ENCODE measurements at regions not wholly inside any gene's neighbourhood (a gene's known extent, or its start where the extent isn't known, plus 50 kb on each side); places are given as distances from the start of the nearest gene placed in this dataset.
A peak's percentile ranks its signal among the peaks of the same experiment; 100 is the strongest.

DNA sequence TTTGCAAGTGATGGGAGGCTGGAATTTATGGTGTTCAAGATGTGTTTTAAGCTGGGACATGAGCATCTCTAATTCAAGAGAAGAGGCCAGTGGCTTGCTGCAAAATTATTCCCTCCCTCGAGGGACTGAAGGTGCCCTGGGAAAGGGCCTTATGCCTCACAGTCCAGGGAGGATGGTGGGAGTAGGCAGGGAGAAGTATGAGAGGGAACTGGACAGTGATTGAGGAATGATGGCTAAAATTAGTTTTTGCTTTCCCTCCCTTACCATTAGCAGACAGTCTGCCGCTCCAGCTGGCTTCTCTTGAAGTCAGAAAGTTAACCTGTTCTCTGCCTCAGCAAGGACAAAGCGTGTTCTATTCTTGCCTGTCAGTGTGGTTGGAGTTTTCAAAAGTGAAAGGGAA, 139.8 kb upstream of the SEMA6D start:
- no peak for TF ChIP-seq POLR2A (IDR thresholded peaks at IDR 0.05)
- no peak for TF ChIP-seq EP300 (IDR thresholded peaks at IDR 0.05)
- no peak for TF ChIP-seq CTCF (IDR thresholded peaks at IDR 0.05)
- H3K9me3 ChIP-seq = no peaks in the 10 kb centered on the region
- H3K27ac ChIP-seq = peak overlapping the region in 1 of 2 donors; percentile 25
- H3K4me3 ChIP-seq = no peak overlapping the region
- H3K4me1 ChIP-seq (ENCODE audit: insufficient read depth) = peaks cover 6% of the 10 kb centered on the region
- intact Hi-C loops (cut with DNase I) = no loop called here
- DNase-seq = no peak
- 8 to 14% (median 10%) methylated on average over 3 of the region's 3 CpGs for WGBS, 3 donors
- H3K36me3 ChIP-seq = no peaks in the 10 kb centered on the region
- H3K27me3 ChIP-seq = no peaks in the 10 kb centered on the region

- Histone ChIP-seq H3K27me3 (no peaks in the 10 kb centered on the region), H3K36me3 (no peaks in the 10 kb centered on the region), H3K4me1 (ENCODE audit: insufficient read depth) (peaks cover 3% of the 10 kb centered on the region), H3K27ac (no peak overlapping the region), H3K9me3 (no peaks in the 10 kb centered on the region), H3K4me3 (no peak overlapping the region)
- 89 to 94% (median 91%) methylated on average over 4 of the region's 4 CpGs for WGBS, 3 donors
- DNase-seq = no peak
- TF ChIP-seq CTCF (IDR thresholded peaks at IDR 0.05) (no peak), EP300 (IDR thresholded peaks at IDR 0.05) (no peak), POLR2A (IDR thresholded peaks at IDR 0.05) (no peak)
- intact Hi-C loops (cut with DNase I) = no loop called here
Measured at GRCh38 chr15:47582233-47582632, 135.1 kb upstream of the SEMA6D start.

DNA sequence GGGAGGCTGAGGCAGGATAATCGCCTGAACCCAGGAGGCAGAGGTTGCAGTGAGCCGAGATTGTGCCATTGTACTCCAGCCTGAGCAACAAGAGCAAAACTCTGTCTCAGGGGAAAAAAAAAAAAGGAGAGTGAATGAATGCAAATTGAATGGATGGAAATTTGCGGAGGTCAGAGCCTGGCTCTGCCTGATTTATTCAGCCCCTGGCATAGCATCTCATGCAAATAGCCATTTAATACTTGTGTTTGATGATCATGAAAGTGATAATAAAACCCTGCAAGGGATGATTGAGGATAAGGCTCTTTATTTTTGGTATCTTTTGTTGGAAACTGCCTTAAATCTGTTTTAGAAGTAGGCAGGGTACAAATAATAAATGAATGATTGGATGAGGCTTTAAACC, 133.0 kb upstream of the SEMA6D start:
- H3K27ac ChIP-seq = no peak overlapping the region
- peaks cover 2% of the 10 kb centered on the region for H3K4me1 ChIP-seq (ENCODE audit: insufficient read depth)
- H3K27me3 ChIP-seq = no peaks in the 10 kb centered on the region
- no peak for TF ChIP-seq CTCF (IDR thresholded peaks at IDR 0.05)
- no peak for TF ChIP-seq EP300 (IDR thresholded peaks at IDR 0.05)
- TF ChIP-seq POLR2A (IDR thresholded peaks at IDR 0.05) = no peak
- intact Hi-C loops (cut with DNase I) = no loop called here
- DNase-seq = no peak
- no peaks in the 10 kb centered on the region for H3K9me3 ChIP-seq
- no peaks in the 10 kb centered on the region for H3K36me3 ChIP-seq
- 96% methylated on average over 3 of the region's 3 CpGs for WGBS, 3 donors
- H3K4me3 ChIP-seq = no peak overlapping the region

GRCh38 chr15:47586653-47587224, 130.6 kb upstream of the SEMA6D start:
- Histone ChIP-seq H3K36me3 (no peaks in the 10 kb centered on the region), H3K4me1 (ENCODE audit: insufficient read depth) (peaks cover 2% of the 10 kb centered on the region), H3K4me3 (no peak overlapping the region), H3K27ac (no peak overlapping the region), H3K9me3 (no peaks in the 10 kb centered on the region), H3K27me3 (no peaks in the 10 kb centered on the region)
- intact Hi-C loops (cut with DNase I) = no loop called here
- no peak for DNase-seq
- WGBS, 3 donors = 66 to 74% (median 67%) methylated on average over 6 of the region's 6 CpGs
- TF ChIP-seq POLR2A (IDR thresholded peaks at IDR 0.05) (no peak), CTCF (IDR thresholded peaks at IDR 0.05) (no peak), EP300 (IDR thresholded peaks at IDR 0.05) (no peak)
